GM10248 (cell line): ENCODE measurements at regions not wholly inside any gene's neighbourhood (a gene's known extent, or its start where the extent isn't known, plus 50 kb on each side); places are given as distances from the start of the nearest gene placed in this dataset.
"Not testable (repeated sequence)": the region's sequence is repeated elsewhere in the genome, so short reads cannot be mapped to it uniquely, and the experiment has no call there.

Experiments used
- CTCF ChIA-PET: fragments of 300-600 bp; sonication (Branson Sonifier 250); formaldehyde crosslinking; extraction: SDS; loops from one replicate; lab custom pipeline; 2021; ENCODE audit warnings: antibody characterized with exemption; lab: Yijun Ruan, JAX
- POLR2A ChIA-PET: fragments of 350-650 bp; sonication (Branson Sonifier 250); formaldehyde crosslinking; extraction: SDS; loops from one replicate; lab custom pipeline; 2020; ENCODE audit warnings: antibody characterized with exemption; lab: Yijun Ruan, JAX
- DNase-seq: peaks from one replicate; pipeline ENCODE4 v3.0.0; 2012; ENCODE audit errors: extremely low spot score
- CTCF ChIP-seq: IDR thresholded peaks from 2 replicates; pipeline ENCODE4 v1.5.1; 2012; ENCODE audit warnings: mild to moderate bottlenecking, low read depth; ENCODE audit errors: extremely low read depth, missing control alignments, control extremely low read depth

- CTCF ChIA-PET, result interaction anchor here (1.4 kb wide), 1 partner anchor 9 kb away, joined by 6 read pairs; no protein-coding TSS in a partner anchor
- POLR2A ChIA-PET, result no interaction called here
- TF ChIP-seq CTCF, result no peak
- DNase-seq, result no peak
Measured at GRCh38 chr5:71922584-71923106, 184.6 kb upstream of the MAP1B start.

- ChIA-PET CTCF (interaction anchor here (1.6 to 2.1 kb wide), 2 partner anchors 18 to 24 kb away, joined by 3 to 6 read pairs; no protein-coding TSS in a partner anchor), POLR2A (no interaction called here)
- TF ChIP-seq CTCF, result no peak
- no peak for DNase-seq
Measured at GRCh38 chr5:71923755-71924154, 183.5 kb upstream of the MAP1B start.

GRCh38 chr5:71924325-71924724 is 182.9 kb upstream of the MAP1B start:
- ChIA-PET POLR2A (no interaction called here), CTCF (interaction anchor here (1.6 to 2.1 kb wide), 2 partner anchors 19 to 24 kb away, joined by 3 to 6 read pairs; no protein-coding TSS in a partner anchor)
- TF ChIP-seq CTCF, result no peak
- no peak for DNase-seq

GRCh38 chr5:71924980-71925379 is 182.3 kb upstream of the MAP1B start:
- ChIA-PET CTCF (interaction anchor here (1.6 to 2.1 kb wide), 2 partner anchors 19 to 23 kb away, joined by 3 to 6 read pairs; no protein-coding TSS in a partner anchor), POLR2A (no interaction called here)
- no peak for DNase-seq
- TF ChIP-seq CTCF, result no peak

- ChIA-PET CTCF (interaction anchor here (1.0 to 1.2 kb wide), 2 partner anchors 10 to 21 kb away, joined by 3 read pairs; no protein-coding TSS in a partner anchor), POLR2A (no interaction called here)
- TF ChIP-seq CTCF, result no peak
- DNase-seq, result no peak
Measured at GRCh38 chr5:71925608-71926091, 181.6 kb upstream of the MAP1B start.

GRCh38 chr5:71929003-71929402 is 178.3 kb upstream of the MAP1B start:
- DNase-seq, result no peak
- POLR2A ChIA-PET, result no interaction called here
- CTCF ChIA-PET, result interaction anchor here (1.0 kb wide), 1 partner anchor 19 kb away, joined by 3 read pairs; no protein-coding TSS in a partner anchor
- TF ChIP-seq CTCF, result no peak

- POLR2A ChIA-PET, DNase-seq, CTCF ChIA-PET: not testable (repeated sequence)
Measured at GRCh38 chr5:71930554-71930953, 176.7 kb upstream of the MAP1B start.
